ENCODE measurements at regions not wholly inside any gene's neighbourhood (a gene's known extent, or its start where the extent isn't known, plus 50 kb on each side); places are given as distances from the start of the nearest gene placed in this dataset.

DNA sequence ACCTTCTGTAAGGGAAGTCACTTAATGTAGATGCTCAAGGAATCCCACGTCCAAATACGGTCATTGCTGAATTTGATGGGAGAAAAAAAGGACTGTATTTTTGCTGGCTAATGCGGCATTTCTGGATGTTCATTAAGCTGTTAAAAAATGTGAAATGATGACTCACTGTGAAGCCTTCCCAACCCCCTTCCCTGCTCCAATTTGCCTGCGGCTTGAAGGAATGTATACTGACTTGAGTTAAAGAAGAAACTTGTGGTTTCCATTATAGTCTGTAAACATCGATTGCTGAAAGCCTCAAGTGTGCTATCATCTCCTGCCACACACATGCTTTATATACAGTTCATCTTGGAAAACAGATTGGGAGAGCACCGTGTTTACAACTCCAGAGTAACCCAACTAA, 249.1 kb upstream of the JAG1 start:
- TF ChIP-seq, protein P1, sequence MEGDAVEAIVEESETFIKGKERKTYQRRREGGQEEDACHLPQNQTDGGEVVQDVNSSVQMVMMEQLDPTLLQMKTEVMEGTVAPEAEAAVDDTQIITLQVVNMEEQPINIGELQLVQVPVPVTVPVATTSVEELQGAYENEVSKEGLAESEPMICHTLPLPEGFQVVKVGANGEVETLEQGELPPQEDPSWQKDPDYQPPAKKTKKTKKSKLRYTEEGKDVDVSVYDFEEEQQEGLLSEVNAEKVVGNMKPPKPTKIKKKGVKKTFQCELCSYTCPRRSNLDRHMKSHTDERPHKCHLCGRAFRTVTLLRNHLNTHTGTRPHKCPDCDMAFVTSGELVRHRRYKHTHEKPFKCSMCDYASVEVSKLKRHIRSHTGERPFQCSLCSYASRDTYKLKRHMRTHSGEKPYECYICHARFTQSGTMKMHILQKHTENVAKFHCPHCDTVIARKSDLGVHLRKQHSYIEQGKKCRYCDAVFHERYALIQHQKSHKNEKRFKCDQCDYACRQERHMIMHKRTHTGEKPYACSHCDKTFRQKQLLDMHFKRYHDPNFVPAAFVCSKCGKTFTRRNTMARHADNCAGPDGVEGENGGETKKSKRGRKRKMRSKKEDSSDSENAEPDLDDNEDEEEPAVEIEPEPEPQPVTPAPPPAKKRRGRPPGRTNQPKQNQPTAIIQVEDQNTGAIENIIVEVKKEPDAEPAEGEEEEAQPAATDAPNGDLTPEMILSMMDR (IDR thresholded peaks at IDR 0.05) = no peak
- no peak for DNase-seq (ENCODE audit: low spot score)
- ATAC-seq (ENCODE audit: low FRiP score) = peak; percentile 67

- DNase-seq (ENCODE audit: low spot score) = no peak
- ATAC-seq (ENCODE audit: low FRiP score) = peak; percentile 67
- TF ChIP-seq, protein P1 (IDR thresholded peaks at IDR 0.05) = no peak
These were observed 250.9 kb upstream of the JAG1 start for GRCh38 chr20:10924644-10925201.

DNA sequence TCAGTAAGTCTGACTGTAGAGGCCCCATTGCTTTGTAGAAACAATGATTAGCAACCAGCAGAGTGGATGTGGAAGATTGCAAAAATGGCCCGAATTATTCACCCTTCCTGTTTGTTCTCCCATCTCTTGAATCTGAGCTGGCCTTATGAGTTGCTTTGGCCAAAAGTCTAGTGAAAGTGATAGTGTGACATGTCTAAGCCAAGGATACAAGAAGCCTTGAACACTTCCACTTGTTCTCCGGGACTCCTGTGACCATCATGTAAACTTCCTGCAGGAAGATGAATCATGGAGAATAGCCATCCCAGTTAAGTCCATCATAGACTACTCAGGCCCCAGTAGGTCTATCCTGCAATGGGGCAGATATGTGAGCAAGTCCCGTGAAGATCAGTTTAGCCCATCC, 252.0 kb upstream of the JAG1 start:
- ATAC-seq (ENCODE audit: low FRiP score) (no peak), DNase-seq (ENCODE audit: low spot score) (no peak)
- TF ChIP-seq, protein P1 (IDR thresholded peaks at IDR 0.05) = no peak

- DNase-seq (ENCODE audit: low spot score) (no peak), ATAC-seq (ENCODE audit: low FRiP score) (no peak)
- TF ChIP-seq, protein P1 (IDR thresholded peaks at IDR 0.05) = no peak
These were observed 253.3 kb upstream of the JAG1 start for GRCh38 chr20:10927011-10927583.

- no peak for DNase-seq (ENCODE audit: low spot score)
- ATAC-seq (ENCODE audit: low FRiP score) = no peak
- TF ChIP-seq, protein P1 (IDR thresholded peaks at IDR 0.05) = no peak
These were observed 254.4 kb upstream of the JAG1 start for GRCh38 chr20:10927936-10928840.

DNA sequence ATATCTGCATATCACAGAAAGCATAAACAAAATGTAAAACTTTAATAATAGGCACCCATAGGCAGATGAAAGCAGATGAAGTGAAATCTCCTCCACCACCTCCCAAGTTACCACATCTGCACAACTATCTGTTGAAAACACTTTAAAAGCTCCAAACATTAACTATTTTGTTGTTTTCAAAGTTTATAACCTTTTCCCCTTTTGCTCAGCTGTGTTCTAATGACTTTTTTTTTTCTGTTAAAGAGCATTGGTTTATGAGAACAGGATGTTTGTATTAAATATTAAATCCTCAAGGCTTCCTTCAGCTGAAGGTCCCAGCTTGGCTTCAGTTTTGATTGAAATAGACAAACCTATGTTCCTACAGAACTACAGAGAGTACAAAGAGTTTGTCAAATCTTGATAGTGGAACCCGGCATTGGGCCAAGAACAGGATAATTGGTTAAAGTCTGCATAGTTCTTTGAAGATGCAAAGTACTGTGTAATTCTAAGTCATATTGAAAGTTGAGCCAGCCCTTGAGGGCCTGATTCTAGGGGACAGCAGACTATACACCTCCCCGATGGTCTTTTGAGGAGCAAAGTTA, 255.1 kb upstream of the JAG1 start:
- ATAC-seq (ENCODE audit: low FRiP score) = no peak
- DNase-seq (ENCODE audit: low spot score) = no peak
- TF ChIP-seq, protein P1 (IDR thresholded peaks at IDR 0.05) = no peak

Measured in omental fat pad (tissue), 3 donors.